ENCODE measurements at regions not wholly inside any gene's neighbourhood (a gene's known extent, or its start where the extent isn't known, plus 50 kb on each side); places are given as distances from the start of the nearest gene placed in this dataset.

- H3K4me2 ChIP-seq (ENCODE audit: low read length), result no peak overlapping the region
- no peaks in the 10 kb centered on the region for H3K27me3 ChIP-seq (ENCODE audit: insufficient read depth, low read length)
- H3K27ac ChIP-seq (ENCODE audit: low read depth, low read length, poor library complexity, severe bottlenecking), result no peak overlapping the region
- no peaks in the 10 kb centered on the region for H3F3A ChIP-seq (ENCODE audit: insufficient read depth, low read length)
- H3K36me3 ChIP-seq (ENCODE audit: insufficient read depth, low read length), result no peaks in the 10 kb centered on the region
- no peak overlapping the region for H2AFZ ChIP-seq (ENCODE audit: low read length)
- peaks cover 6% of the 10 kb centered on the region for H3K4me1 ChIP-seq (ENCODE audit: insufficient read depth, low read length, severe bottlenecking)
- no peaks in the 10 kb centered on the region for H3K9me2 ChIP-seq (ENCODE audit: low read depth, low read length)
- no peak overlapping the region for H3K9ac ChIP-seq (ENCODE audit: low read length)
- no peaks in the 10 kb centered on the region for H3K9me3 ChIP-seq (ENCODE audit: low read length)
- no peaks in the 10 kb centered on the region for H3K79me2 ChIP-seq (ENCODE audit: insufficient read depth, low read length)
- TF ChIP-seq EZH2 (IDR thresholded peaks at IDR 0.05; ENCODE audit: borderline replicate concordance, low read length), result no peak
- no peak for TF ChIP-seq CTCF (IDR thresholded peaks at IDR 0.05; ENCODE audit: low read length)
- H4K20me1 ChIP-seq (ENCODE audit: insufficient read depth, low read length), result no peaks in the 10 kb centered on the region
- H3K4me3 ChIP-seq (ENCODE audit: low read depth, low read length, poor library complexity, severe bottlenecking), result no peak overlapping the region
Measured at GRCh38 chr10:80737209-80737608, 199.5 kb downstream of the SH2D4B start.

GRCh38 chr10:80739328-80739727 lies 201.6 kb downstream of the SH2D4B start:
- no peak overlapping the region for H3K4me3 ChIP-seq (ENCODE audit: low read depth, low read length, poor library complexity, severe bottlenecking)
- no peaks in the 10 kb centered on the region for H3K27me3 ChIP-seq (ENCODE audit: insufficient read depth, low read length)
- H3K4me1 ChIP-seq (ENCODE audit: insufficient read depth, low read length, severe bottlenecking), result peaks cover 6% of the 10 kb centered on the region
- no peaks in the 10 kb centered on the region for H3K36me3 ChIP-seq (ENCODE audit: insufficient read depth, low read length)
- TF ChIP-seq CTCF (IDR thresholded peaks at IDR 0.05; ENCODE audit: low read length) (no peak), EZH2 (IDR thresholded peaks at IDR 0.05; ENCODE audit: borderline replicate concordance, low read length) (no peak)
- no peak overlapping the region for H3K9ac ChIP-seq (ENCODE audit: low read length)
- no peaks in the 10 kb centered on the region for H3F3A ChIP-seq (ENCODE audit: insufficient read depth, low read length)
- no peaks in the 10 kb centered on the region for H3K9me3 ChIP-seq (ENCODE audit: low read length)
- no peak overlapping the region for H2AFZ ChIP-seq (ENCODE audit: low read length)
- no peak overlapping the region for H3K4me2 ChIP-seq (ENCODE audit: low read length)
- H3K27ac ChIP-seq (ENCODE audit: low read depth, low read length, poor library complexity, severe bottlenecking), result no peak overlapping the region
- H3K79me2 ChIP-seq (ENCODE audit: insufficient read depth, low read length), result no peaks in the 10 kb centered on the region
- H3K9me2 ChIP-seq (ENCODE audit: low read depth, low read length), result no peaks in the 10 kb centered on the region
- no peaks in the 10 kb centered on the region for H4K20me1 ChIP-seq (ENCODE audit: insufficient read depth, low read length)

GRCh38 chr10:80739963-80740715 lies 202.4 kb downstream of the SH2D4B start:
- H3K27me3 ChIP-seq (ENCODE audit: insufficient read depth, low read length), result no peaks in the 10 kb centered on the region
- no peaks in the 10 kb centered on the region for H3K79me2 ChIP-seq (ENCODE audit: insufficient read depth, low read length)
- H3K36me3 ChIP-seq (ENCODE audit: insufficient read depth, low read length), result no peaks in the 10 kb centered on the region
- no peak overlapping the region for H2AFZ ChIP-seq (ENCODE audit: low read length)
- no peaks in the 10 kb centered on the region for H3K9me3 ChIP-seq (ENCODE audit: low read length)
- H3K9ac ChIP-seq (ENCODE audit: low read length), result no peak overlapping the region
- H3K4me1 ChIP-seq (ENCODE audit: insufficient read depth, low read length, severe bottlenecking), result peaks cover 6% of the 10 kb centered on the region
- no peaks in the 10 kb centered on the region for H4K20me1 ChIP-seq (ENCODE audit: insufficient read depth, low read length)
- no peaks in the 10 kb centered on the region for H3K9me2 ChIP-seq (ENCODE audit: low read depth, low read length)
- TF ChIP-seq EZH2 (IDR thresholded peaks at IDR 0.05; ENCODE audit: borderline replicate concordance, low read length) (no peak), CTCF (IDR thresholded peaks at IDR 0.05; ENCODE audit: low read length) (no peak)
- H3K4me3 ChIP-seq (ENCODE audit: low read depth, low read length, poor library complexity, severe bottlenecking), result no peak overlapping the region
- H3K27ac ChIP-seq (ENCODE audit: low read depth, low read length, poor library complexity, severe bottlenecking), result no peak overlapping the region
- H3F3A ChIP-seq (ENCODE audit: insufficient read depth, low read length), result no peaks in the 10 kb centered on the region
- H3K4me2 ChIP-seq (ENCODE audit: low read length), result no peak overlapping the region
